ENCODE measurements at regions not wholly inside any gene's neighbourhood (a gene's known extent, or its start where the extent isn't known, plus 50 kb on each side); places are given as distances from the start of the nearest gene placed in this dataset.
A peak's percentile ranks its signal among the peaks of the same experiment; 100 is the strongest.
"Not testable (repeated sequence)": the region's sequence is repeated elsewhere in the genome, so short reads cannot be mapped to it uniquely, and the experiment has no call there.

DNA sequence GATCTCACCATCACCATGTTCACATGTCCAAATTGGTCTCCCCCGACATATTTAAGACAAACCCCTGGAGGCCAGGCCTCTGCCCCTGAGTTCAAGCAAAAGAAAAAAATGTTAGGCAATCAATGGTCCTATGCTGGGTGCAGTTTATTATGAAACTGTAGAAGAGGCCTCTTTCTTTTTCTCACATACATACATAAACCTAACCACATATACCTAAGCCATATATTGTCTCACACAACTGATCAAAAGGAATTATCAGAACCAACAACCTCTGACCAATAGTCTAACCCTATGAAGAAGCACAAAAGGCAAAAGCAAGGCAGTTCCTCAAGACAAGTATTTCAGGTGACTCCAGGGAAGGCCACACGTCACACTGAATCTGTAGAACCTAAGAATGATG is 49.9 kb downstream of the ILRUN start:
- peaks cover 17% of the 10 kb centered on the region for H3K36me3 Mint-ChIP-seq

DNA sequence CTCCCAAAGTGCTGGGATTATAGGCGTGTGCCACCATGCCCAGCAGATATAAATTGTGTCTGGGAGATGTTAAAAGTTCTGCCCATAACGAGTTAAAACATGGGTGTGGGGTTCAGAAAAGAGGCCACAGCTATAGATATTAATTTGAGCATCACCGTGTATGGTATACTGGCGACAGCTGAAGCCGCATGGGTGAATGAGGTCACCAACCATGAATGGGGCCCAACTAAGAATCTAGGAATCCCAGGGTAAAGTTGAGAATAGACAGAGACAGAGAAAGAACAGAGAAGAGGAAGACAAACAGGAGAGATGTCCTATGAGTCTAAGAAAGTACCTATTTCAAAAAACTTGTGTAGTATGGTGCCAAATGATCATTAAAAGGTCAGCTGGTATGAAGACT is 50.9 kb downstream of the ILRUN start:
- CTCF ChIA-PET, result no interaction called here
- H3K27me3 Mint-ChIP-seq, result no peaks in the 10 kb centered on the region

More for the DNA sequence above, 49.9 kb downstream of the ILRUN start:
- intact Hi-C loops (cut with micrococcal nuclease), result no loop called here
- Mint-ChIP-seq H3K4me1 (ENCODE audit: low read depth) (peaks cover 22% of the 10 kb centered on the region), H3K4me3 (no peak overlapping the region), H3K9me3 (no peaks in the 10 kb centered on the region), H3K27me3 (no peaks in the 10 kb centered on the region), H3K27ac (no peak overlapping the region)
- ChIA-PET CTCF (no interaction called here), POLR2A (interaction anchor here (0.6 kb wide), 1 partner anchor 37 kb away, joined by 3 read pairs; no protein-coding TSS in a partner anchor)
- no peak for DNase-seq

DNA sequence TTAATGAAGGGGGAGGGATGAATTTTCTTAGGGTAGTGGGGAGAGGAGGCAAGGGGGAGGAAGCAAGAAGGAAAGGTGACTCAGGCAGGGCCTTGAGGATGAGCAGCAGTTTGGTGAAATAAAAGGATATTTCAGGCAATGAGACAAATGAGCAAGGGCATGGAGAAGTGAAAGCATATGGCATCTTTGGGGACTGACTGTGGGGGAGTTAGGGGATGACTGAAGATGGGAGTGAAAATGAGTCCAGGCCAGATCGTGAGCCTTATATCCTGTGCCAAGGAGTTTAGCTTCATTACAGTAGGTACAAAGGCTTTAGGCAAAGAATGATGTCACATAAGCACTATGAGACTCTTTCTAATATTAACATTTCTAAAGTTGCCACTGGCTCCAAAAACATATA is 51.9 kb downstream of the ILRUN start:
- peaks cover 16% of the 10 kb centered on the region for H3K4me1 Mint-ChIP-seq (ENCODE audit: low read depth)
- H3K36me3 Mint-ChIP-seq, result peaks cover 15% of the 10 kb centered on the region
- H3K27me3 Mint-ChIP-seq, result no peaks in the 10 kb centered on the region
- no peaks in the 10 kb centered on the region for H3K9me3 Mint-ChIP-seq
- no peak overlapping the region for H3K27ac Mint-ChIP-seq
- CTCF ChIA-PET, result no interaction called here
- no peak overlapping the region for H3K4me3 Mint-ChIP-seq
- POLR2A ChIA-PET, result no interaction called here
- intact Hi-C loops (cut with micrococcal nuclease), result no loop called here
- DNase-seq, result no peak

More for the DNA sequence above, 50.9 kb downstream of the ILRUN start:
- intact Hi-C loops (cut with micrococcal nuclease), result no loop called here
- Mint-ChIP-seq H3K4me1 (ENCODE audit: low read depth) (peaks cover 14% of the 10 kb centered on the region), H3K27ac (no peak overlapping the region), H3K4me3 (no peak overlapping the region), H3K9me3 (no peaks in the 10 kb centered on the region), H3K36me3 (peaks cover 14% of the 10 kb centered on the region)
- no peak for DNase-seq
- POLR2A ChIA-PET, result no interaction called here

DNA sequence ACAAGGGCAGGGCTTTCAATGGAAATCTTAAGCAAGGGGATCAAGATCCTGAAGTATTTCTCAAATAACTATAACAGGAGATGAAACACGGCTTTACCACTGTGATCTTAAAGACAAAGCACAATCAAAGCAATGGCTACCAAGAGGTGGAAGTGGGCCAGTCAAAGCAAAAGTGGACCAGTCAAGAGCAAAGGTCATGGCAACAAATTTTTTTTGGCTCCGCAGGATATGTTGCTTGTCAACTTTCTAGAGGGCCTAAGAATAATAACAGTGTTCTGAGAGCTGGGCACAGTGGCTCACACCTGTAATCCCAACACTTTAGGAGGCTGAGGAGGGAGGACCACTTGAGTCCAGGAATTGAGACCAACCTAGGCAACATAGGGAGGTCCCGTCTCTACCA is 54.1 kb downstream of the ILRUN start:
- H3K4me3 Mint-ChIP-seq, result no peak overlapping the region
- peaks cover 17% of the 10 kb centered on the region for H3K36me3 Mint-ChIP-seq
- ChIA-PET CTCF (interaction anchor here (1.7 kb wide), 1 partner anchor 34 kb away, joined by 4 read pairs; no protein-coding TSS in a partner anchor), POLR2A (no interaction called here)
- intact Hi-C loops (cut with micrococcal nuclease), result no loop called here
- no peaks in the 10 kb centered on the region for H3K9me3 Mint-ChIP-seq
- no peak overlapping the region for H3K27ac Mint-ChIP-seq
- peaks cover 26% of the 10 kb centered on the region for H3K4me1 Mint-ChIP-seq (ENCODE audit: low read depth)
- no peaks in the 10 kb centered on the region for H3K27me3 Mint-ChIP-seq
- no peak for DNase-seq

DNA sequence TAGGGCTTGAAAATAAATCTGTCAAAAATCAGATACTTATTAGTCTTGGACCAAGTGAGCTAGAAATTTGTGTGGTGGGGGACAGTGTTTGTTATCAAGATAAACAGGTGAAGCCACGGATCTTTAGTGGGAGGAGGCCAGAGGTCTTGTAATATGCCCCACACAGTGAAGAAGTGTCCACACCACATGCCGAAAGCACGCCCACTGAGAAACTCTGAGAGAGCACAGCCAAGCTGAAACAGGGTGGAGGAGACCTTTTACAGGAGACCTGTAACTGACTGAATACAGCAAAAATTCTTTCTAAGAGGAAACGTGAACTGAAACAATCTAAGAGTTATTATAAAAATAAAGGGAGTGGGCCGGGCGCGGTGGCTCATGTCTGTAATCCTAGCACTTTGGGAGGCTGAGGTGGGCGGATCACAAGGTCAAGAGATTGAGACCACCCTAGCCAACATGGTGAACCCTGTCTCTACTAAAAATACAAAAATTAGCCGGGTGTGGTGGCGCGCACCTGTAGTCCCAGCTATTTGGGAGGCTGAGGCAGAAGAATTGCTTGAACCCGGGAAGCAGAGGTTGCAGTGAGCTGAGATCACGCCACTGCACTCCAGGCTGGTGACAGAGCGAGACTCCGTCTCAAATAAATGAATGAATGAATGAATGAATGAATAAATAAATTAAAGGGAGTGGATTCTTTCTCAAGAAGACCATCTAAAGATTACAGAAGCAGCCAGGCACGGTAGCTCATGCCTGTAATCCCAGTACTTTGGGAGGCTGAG is 56.3 kb downstream of the ILRUN start:
- H3K36me3 Mint-ChIP-seq, result peaks cover 11% of the 10 kb centered on the region
- intact Hi-C loops (cut with micrococcal nuclease); H3K4me3 Mint-ChIP-seq; H3K27me3 Mint-ChIP-seq; H3K9me3 Mint-ChIP-seq; DNase-seq; H3K27ac Mint-ChIP-seq: not testable (repeated sequence)
- ChIA-PET POLR2A (interaction anchor here (0.6 to 1.5 kb wide), 2 partner anchors 16 to 53 kb away, joined by 3 to 8 read pairs; no protein-coding TSS in a partner anchor), CTCF (interaction anchor here (1.2 to 1.4 kb wide), 2 partner anchors 16 to 106 kb away, joined by 3 to 4 read pairs; no protein-coding TSS in a partner anchor)
- peaks cover 23% of the 10 kb centered on the region for H3K4me1 Mint-ChIP-seq (ENCODE audit: low read depth)

DNA sequence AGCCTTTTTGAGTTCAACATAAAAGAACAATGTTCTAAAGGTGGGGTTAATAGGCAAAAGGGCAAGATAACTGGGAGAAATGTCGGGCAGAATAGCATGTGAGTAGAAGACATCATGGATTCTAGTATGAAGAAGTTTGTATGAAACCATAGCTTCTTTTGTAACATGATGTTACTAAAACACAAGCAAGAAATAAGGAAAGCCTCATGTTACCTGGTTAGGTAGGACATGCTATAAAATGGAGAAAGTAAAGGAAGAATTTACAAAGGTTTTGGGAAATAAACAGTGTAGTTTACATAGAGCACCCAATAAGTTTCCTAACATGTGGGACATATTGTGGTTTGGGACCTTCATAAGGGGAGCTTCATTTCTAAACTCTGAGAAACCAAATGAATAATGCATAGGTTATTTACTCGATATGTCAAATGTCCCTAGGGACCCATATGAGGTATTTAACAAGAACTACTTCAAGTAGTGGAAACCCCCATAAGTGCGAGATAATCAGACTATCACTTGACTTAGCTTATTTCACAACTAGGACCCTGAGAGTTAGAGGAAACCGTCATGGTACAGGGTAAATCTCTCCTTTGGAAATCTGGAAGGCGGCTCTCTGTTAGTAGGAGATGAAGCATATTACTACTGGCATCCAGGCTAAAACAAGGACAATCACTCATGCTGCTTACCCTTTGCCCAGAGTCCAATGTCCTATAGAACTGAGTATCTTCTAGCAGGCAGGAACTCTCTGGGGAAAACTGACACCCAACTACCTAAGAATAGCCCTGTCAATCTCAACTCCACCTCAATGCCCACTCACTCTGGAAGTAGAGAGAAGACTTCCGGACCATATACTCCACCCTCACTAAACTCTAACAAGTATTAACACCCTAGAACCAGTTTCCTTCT is 57.5 kb downstream of the ILRUN start:
- peak overlapping the region; percentile 61 for H3K27ac Mint-ChIP-seq
- no peak for DNase-seq
- ChIA-PET CTCF (interaction anchor here (1.4 kb wide), 1 partner anchor 107 kb away, joined by 4 read pairs; no protein-coding TSS in a partner anchor), POLR2A (interaction anchor here (0.5 to 1.5 kb wide), 2 partner anchors 18 to 167 kb away, joined by 3 to 8 read pairs; no protein-coding TSS in a partner anchor)
- peaks cover 18% of the 10 kb centered on the region for H3K4me1 Mint-ChIP-seq (ENCODE audit: low read depth)
- no peaks in the 10 kb centered on the region for H3K9me3 Mint-ChIP-seq
- H3K27me3 Mint-ChIP-seq, result no peaks in the 10 kb centered on the region
- peaks cover 12% of the 10 kb centered on the region for H3K36me3 Mint-ChIP-seq
- no peak overlapping the region for H3K4me3 Mint-ChIP-seq
- intact Hi-C loops (cut with micrococcal nuclease), result no loop called here

DNA sequence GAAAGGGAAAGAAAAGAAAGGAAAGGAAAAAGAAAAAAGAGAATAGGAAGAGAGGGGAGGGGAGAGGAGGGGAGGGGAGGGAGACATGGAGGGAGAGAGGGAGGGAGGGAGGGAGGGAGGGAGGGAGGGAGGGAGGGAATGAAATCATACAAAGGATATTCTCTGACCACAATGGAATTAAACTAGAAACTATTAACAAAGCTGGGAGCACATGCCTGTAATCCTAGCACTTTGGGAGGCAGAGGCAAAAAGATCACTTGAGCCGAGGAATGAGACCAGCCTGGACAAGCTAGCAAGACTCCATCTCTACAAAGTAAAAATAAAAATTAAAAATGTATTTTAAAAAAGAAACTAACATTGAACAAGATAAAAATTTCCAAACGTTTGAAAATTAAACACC is 62.8 kb downstream of the ILRUN start:
- peaks cover 8% of the 10 kb centered on the region for H3K36me3 Mint-ChIP-seq
- H3K4me1 Mint-ChIP-seq (ENCODE audit: low read depth), result peaks cover 12% of the 10 kb centered on the region
- H3K4me3 Mint-ChIP-seq, result no peak overlapping the region
- H3K27me3 Mint-ChIP-seq, result no peaks in the 10 kb centered on the region
- CTCF ChIA-PET, result no interaction called here
- intact Hi-C loops (cut with micrococcal nuclease), result no loop called here
- H3K9me3 Mint-ChIP-seq, result no peaks in the 10 kb centered on the region
- POLR2A ChIA-PET, result interaction anchor here (1.5 kb wide), 1 partner anchor 23 kb away, joined by 3 read pairs; no protein-coding TSS in a partner anchor
- no peak overlapping the region for H3K27ac Mint-ChIP-seq
- DNase-seq, result no peak

DNA sequence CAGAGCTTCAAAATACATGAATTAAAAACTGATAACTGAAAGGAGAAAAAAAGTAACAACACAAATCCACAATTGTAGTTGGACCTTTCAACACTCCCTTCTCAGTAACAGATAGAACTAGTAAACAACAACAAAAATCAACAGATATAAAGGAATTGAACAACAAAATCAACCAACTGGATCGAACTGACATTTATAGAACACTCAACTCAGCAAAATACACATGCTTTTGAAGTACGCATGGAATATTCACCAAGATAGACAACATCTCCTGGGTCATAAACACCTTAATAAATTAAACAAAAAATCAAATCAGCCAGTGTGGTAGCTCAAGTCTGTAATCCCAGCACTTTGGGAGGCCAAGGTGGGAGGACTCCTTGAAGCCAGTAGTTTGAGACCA is 63.3 kb downstream of the ILRUN start:
- Mint-ChIP-seq H3K9me3 (no peaks in the 10 kb centered on the region), H3K4me1 (ENCODE audit: low read depth) (peaks cover 10% of the 10 kb centered on the region), H3K27me3 (no peaks in the 10 kb centered on the region), H3K27ac (no peak overlapping the region), H3K36me3 (peaks cover 8% of the 10 kb centered on the region), H3K4me3 (no peak overlapping the region)
- DNase-seq, result no peak
- intact Hi-C loops (cut with micrococcal nuclease), result no loop called here
- ChIA-PET CTCF (no interaction called here), POLR2A (interaction anchor here (1.1 to 1.5 kb wide), 2 partner anchors 24 to 43 kb away, joined by 3 to 4 read pairs; no protein-coding TSS in a partner anchor)

DNA sequence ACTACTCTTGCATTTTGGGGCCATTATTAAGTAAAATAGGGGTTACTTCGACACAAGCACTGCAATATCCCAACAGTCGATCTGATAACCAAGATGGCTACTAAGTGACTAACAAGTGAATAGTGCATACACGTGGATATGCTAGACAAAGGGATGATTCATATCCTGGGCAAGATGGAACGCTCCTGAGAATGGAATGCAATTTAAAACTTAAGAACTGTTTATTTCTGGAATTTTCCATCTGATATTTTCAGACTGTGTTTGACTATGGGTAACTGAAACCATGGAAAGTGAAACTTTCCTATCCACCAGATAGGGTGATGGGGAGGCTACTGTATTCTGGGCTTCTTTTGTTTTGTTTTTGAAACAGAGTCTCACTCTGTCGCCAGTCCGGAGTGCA is 66.5 kb downstream of the ILRUN start:
- intact Hi-C loops (cut with micrococcal nuclease), result no loop called here
- no peaks in the 10 kb centered on the region for H3K27me3 Mint-ChIP-seq
- DNase-seq, result no peak
- H3K9me3 Mint-ChIP-seq, result no peaks in the 10 kb centered on the region
- peaks cover 10% of the 10 kb centered on the region for H3K4me1 Mint-ChIP-seq (ENCODE audit: low read depth)
- no peak overlapping the region for H3K27ac Mint-ChIP-seq
- H3K36me3 Mint-ChIP-seq, result peaks cover 9% of the 10 kb centered on the region
- ChIA-PET CTCF (no interaction called here), POLR2A (no interaction called here)
- no peak overlapping the region for H3K4me3 Mint-ChIP-seq

DNA sequence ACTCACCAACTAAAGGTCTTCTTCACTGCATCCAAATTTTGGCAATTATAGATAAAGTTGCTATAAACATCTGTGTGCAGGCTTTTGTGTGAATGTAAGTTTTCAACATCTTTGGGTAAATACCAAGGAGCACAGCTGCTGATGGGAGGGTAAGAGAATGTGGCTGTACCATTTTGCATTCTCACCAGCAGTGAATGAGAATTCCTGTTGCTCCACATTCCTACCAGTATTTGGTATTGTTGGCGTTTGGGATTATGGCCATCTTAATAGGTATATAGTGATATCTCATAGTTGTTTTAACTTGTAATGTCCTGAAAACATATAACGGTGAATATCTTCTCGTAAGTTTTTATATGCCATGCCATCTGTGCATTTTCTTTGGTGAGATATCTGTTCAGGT is 69.3 kb downstream of the ILRUN start:
- no peaks in the 10 kb centered on the region for H3K9me3 Mint-ChIP-seq
- intact Hi-C loops (cut with micrococcal nuclease), result no loop called here
- CTCF ChIA-PET, result no interaction called here

DNA sequence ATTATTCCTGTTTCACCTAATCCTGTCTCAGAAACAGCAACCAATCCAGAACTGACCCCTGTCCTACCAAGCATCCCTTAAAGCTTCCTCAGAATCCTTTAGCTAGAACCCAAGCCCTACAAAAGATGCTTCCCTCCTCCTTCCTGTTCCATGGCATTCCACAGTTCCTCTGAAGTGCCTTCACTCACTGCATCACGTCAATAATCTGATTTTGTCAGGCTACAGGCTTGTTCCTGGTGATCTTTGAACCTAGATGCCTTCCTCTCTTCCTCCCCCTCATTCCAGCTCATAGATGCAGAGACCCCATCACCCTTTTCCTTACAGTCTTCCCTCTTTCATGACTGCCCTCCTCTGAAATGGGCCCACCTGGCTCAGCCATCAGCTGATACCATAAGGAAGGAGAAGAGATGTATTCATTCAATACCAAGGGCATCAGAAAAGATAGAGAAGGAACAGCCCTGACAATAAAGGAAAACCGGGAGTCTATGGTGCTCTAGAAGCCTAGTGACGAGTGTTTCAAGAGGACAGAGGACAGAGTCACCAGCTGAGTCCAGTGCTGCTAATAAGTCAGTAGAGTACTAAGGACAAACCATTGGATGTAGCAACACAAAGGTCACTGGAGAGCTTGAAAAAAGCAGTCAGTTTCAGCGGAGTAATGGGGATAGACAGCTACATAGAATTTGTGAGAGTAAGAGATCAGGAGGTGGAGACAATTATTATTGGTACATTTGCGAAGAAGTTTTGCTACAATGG is 62.5 kb upstream of the SPDEF start:
- no peaks in the 10 kb centered on the region for H3K9me3 Mint-ChIP-seq
- POLR2A ChIA-PET, result no interaction called here
- DNase-seq, result no peak
- H3K27ac Mint-ChIP-seq, result no peak overlapping the region
- no peaks in the 10 kb centered on the region for H3K27me3 Mint-ChIP-seq
- H3K4me1 Mint-ChIP-seq (ENCODE audit: low read depth), result no peaks in the 10 kb centered on the region
- peaks cover 4% of the 10 kb centered on the region for H3K36me3 Mint-ChIP-seq
- no peak overlapping the region for H3K4me3 Mint-ChIP-seq
- intact Hi-C loops (cut with micrococcal nuclease), result no loop called here
- CTCF ChIA-PET, result interaction anchor here (0.6 kb wide), 1 partner anchor 156 kb away, joined by 3 read pairs; no protein-coding TSS in a partner anchor

More for the DNA sequence above, 69.3 kb downstream of the ILRUN start:
- H3K4me1 Mint-ChIP-seq (ENCODE audit: low read depth), result peaks cover 8% of the 10 kb centered on the region
- no peaks in the 10 kb centered on the region for H3K27me3 Mint-ChIP-seq
- POLR2A ChIA-PET, result no interaction called here
- peaks cover 11% of the 10 kb centered on the region for H3K36me3 Mint-ChIP-seq
- DNase-seq, result no peak
- H3K27ac Mint-ChIP-seq, result no peak overlapping the region
- no peak overlapping the region for H3K4me3 Mint-ChIP-seq

Measured in activated CD4-positive, alpha-beta memory T cell treated with anti-CD3 and anti-CD28 coated beads for 36 hours (primary cell).